Ectodermal cell (in vitro differentiated cells): ENCODE measurements at regions not wholly inside any gene's neighbourhood (a gene's known extent, or its start where the extent isn't known, plus 50 kb on each side); places are given as distances from the start of the nearest gene placed in this dataset.

Experiments used
- H3K27ac ChIP-seq: 2 replicates; pipeline ENCODE4 v1.7.0; 2013; ENCODE audit warnings: mild to moderate bottlenecking, low read depth, low read length; ENCODE audit not compliant: insufficient read depth, poor library complexity, severe bottlenecking
- H3K27me3 ChIP-seq: 2 replicates; pipeline ENCODE4 v1.7.0; 2013; ENCODE audit warnings: mild to moderate bottlenecking, low read length; ENCODE audit not compliant: insufficient read depth, control insufficient read depth, poor library complexity, severe bottlenecking
- H3K36me3 ChIP-seq: one replicate; pipeline ENCODE4 v1.7.0; 2013; ENCODE audit warnings: low read length; ENCODE audit not compliant: control insufficient read depth, insufficient read depth
- H3K4me1 ChIP-seq: one replicate; pipeline ENCODE4 v1.7.0; 2013; ENCODE audit warnings: low read length; ENCODE audit not compliant: control insufficient read depth, insufficient read depth
- H3K4me3 ChIP-seq: 2 replicates; pipeline ENCODE4 v1.7.0; 2013; ENCODE audit warnings: low read depth, low read length, control low read depth; ENCODE audit not compliant: insufficient read depth
- H3K9me3 ChIP-seq: 2 replicates; pipeline ENCODE4 v1.7.0; 2013; ENCODE audit warnings: mild to moderate bottlenecking, low read length, moderate library complexity; ENCODE audit not compliant: control insufficient read depth
- WGBS, 2 experiments: methylation state at CpG; one replicate each; pipeline ENCODE4 v1.1.7; 2013; ENCODE audit warnings: missing lambda C conversion rate in 2 of 2; 5-methylcytosine and 5-hydroxymethylcytosine counted together

DNA sequence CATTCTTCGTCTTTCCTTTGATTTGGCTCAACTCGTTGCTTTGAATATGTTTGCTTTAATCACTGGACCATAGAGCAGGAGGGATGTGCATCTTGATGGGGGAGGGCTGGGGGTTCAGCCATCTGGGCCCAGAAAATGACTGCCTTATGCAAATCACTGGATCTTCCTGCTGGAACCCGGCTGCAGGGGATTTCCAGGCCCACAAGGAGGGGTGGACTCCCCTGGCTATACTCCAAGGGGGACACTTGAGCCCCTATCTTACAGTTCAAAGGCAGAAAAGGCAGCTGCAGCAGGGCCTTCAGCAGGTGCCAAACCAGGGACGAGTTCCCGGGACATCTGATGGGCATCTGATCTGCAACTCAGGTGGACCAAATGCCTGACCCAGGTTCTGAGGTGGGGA, 122.5 kb downstream of the DICER1 start:
- H3K4me1 ChIP-seq: peaks cover 6% of the 10 kb centered on the region
- no peaks in the 10 kb centered on the region for H3K9me3 ChIP-seq
- H3K4me3 ChIP-seq: no peak overlapping the region
- H3K27ac ChIP-seq: no peak overlapping the region
- H3K36me3 ChIP-seq: no peaks in the 10 kb centered on the region
- peaks cover 24% of the 10 kb centered on the region for H3K27me3 ChIP-seq
- WGBS, 2 experiments: 75 to 79% methylated on average over 5 of the region's 5 CpGs

DNA sequence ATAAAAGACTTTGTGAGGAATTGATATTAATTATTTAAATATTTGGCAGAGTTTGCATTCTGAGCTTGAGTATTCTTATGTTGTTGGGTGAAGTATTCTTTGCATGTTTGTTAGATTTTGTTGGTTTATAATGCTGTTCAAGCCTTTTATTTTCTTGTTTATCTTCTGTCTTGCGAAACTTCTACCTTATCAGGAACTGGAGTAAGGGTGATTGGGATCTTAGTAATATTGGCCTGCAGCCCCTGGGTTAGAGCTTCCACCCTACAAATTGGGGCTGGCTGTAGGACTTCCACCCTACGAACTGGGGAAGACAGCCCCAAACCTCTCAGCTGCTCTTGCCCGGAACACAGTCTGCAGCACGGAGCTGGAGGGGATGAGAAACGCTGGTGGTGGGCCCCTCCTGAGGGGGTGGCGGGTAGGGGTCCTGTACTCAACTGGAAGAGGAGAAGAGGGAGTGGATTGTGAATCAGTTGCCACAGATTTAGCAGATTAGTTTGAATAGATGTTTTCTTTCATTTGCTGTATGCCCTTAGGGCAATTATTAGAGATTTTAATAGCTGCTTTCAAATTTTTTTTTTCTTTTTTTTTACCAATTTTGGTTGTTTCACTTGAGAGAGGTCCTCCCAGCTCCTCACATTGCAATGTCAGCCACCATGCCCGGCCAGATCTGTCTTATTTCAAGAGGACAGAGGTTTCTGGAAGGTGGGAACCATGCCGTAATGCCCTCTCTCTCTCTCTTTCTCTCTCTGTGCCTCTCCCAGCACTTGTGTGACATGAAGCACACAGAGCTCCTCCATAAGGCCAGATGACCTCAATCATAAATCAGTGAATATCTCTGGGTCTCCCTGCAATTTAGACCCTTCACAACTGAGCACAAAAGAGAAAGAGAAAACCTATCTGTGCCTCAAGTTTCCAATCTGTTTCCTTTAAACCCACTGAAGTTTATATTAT, 123.4 kb downstream of the DICER1 start:
- H3K4me3 ChIP-seq: no peak overlapping the region
- no peaks in the 10 kb centered on the region for H3K36me3 ChIP-seq
- peaks cover 16% of the 10 kb centered on the region for H3K27me3 ChIP-seq
- H3K9me3 ChIP-seq: no peaks in the 10 kb centered on the region
- 86 to 88% methylated on average over 8 of the region's 8 CpGs for WGBS, 2 experiments
- peaks cover 6% of the 10 kb centered on the region for H3K4me1 ChIP-seq
- no peak overlapping the region for H3K27ac ChIP-seq

DNA sequence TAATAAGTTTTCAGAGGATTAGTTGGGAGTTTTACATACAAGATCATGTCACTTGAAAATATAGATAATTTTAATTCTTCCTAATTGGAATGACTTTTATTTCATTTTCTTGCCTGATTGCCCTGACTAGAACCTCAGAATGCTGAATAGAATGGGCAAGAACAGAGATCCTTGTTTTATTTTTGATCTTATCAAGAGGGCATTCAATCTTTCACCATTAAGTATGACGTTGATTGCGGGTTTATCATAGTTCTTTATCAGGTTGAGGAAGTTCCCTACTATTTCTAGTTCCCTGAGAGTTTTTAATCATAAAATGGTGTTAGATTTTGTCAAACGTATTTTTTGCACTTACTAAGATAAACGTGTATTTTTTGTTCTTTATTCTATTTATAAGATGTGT, 124.3 kb downstream of the DICER1 start:
- Histone ChIP-seq H3K36me3 (no peaks in the 10 kb centered on the region), H3K27me3 (peaks cover 9% of the 10 kb centered on the region), H3K4me3 (no peak overlapping the region), H3K9me3 (no peaks in the 10 kb centered on the region), H3K4me1 (peaks cover 6% of the 10 kb centered on the region), H3K27ac (no peak overlapping the region)
- 97 to 100% methylated on average over 2 to 4 of the region's 4 CpGs for whole genome bisulfite sequencing, 2 experiments

DNA sequence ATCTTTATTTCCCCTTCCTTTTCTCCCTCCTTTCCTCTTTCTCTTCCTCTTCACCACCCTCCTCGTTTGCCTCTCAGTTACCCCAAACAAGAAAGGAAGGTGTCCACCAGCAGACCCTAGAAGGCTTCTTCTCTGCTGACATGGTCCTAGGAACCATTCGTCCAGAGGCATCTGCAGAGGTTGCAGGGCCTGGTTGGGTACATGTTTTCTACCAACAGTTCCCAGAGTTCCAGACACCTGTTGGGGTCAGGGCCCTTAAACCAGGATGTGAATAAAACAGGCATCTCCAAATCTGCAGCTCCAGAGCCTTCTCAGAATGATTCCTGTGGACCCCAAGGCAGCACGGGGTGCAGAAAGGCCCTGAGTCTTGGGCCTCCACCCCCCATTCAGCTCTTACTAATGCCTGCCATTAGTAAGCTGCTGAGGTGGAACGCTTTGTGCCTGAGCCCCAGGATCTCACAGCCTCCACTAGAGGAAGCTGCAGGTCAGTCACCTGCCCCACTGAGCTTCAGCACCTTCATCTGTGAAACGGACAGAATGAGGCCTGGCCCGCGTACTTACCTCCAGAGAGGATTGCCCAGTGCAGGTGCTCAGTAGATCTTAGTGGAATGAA, 130.4 kb downstream of the DICER1 start:
- Histone ChIP-seq H3K4me1 (no peaks in the 10 kb centered on the region), H3K27ac (no peak overlapping the region), H3K9me3 (no peaks in the 10 kb centered on the region), H3K36me3 (no peaks in the 10 kb centered on the region), H3K27me3 (no peaks in the 10 kb centered on the region), H3K4me3 (no peak overlapping the region)
- 92 to 93% methylated on average over 7 of the region's 7 CpGs for WGBS, 2 experiments

DNA sequence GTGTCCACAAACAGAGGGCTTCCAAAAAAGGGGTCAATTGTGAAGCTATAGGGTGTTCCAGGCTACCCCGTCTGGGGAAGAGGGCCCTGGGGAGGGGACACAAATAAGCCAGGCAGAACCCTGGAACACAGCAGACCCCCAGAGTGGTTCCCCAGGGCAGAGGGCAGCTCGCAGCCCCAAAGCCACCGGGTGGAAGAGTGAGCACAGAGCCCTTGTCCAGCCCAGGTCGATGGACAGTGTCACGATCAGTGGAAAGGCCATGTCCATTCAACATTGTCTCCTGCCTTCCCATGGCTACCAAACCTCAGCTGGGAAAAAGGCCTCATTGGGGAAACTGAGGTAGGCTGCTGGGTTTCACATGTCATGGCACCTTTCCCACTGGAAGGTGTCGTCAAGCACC, 131.4 kb downstream of the DICER1 start:
- Histone ChIP-seq H3K4me1 (no peaks in the 10 kb centered on the region), H3K4me3 (no peak overlapping the region), H3K9me3 (no peaks in the 10 kb centered on the region), H3K36me3 (no peaks in the 10 kb centered on the region), H3K27me3 (no peaks in the 10 kb centered on the region), H3K27ac (no peak overlapping the region)
- 93 to 98% methylated on average over 6 of the region's 6 CpGs for WGBS, 2 experiments

DNA sequence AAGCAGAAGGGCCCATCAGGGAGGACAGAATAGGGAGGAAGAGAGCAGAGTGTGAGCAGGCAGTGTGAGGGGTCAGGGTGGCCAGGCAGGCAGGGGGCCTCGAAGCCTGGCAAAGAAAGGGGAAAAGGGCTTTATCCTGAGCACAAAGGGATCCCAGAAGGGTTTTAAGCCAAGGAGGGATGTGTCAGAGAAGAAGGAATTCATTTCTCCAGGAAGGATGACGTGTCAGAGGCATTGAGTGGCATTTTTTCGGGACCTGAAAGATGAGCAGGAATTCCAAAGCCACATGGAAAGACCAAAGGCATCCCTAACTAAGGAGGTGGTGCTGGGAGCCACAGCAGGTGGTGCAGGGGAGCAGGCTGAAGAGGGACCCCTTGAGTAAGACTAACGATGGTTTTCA, 132.1 kb downstream of the DICER1 start:
- H3K9me3 ChIP-seq: no peaks in the 10 kb centered on the region
- H3K4me1 ChIP-seq: no peaks in the 10 kb centered on the region
- no peaks in the 10 kb centered on the region for H3K36me3 ChIP-seq
- no peaks in the 10 kb centered on the region for H3K27me3 ChIP-seq
- H3K27ac ChIP-seq: no peak overlapping the region
- no peak overlapping the region for H3K4me3 ChIP-seq
- WGBS, 2 experiments: 48 to 64% methylated on average over 4 of the region's 4 CpGs

DNA sequence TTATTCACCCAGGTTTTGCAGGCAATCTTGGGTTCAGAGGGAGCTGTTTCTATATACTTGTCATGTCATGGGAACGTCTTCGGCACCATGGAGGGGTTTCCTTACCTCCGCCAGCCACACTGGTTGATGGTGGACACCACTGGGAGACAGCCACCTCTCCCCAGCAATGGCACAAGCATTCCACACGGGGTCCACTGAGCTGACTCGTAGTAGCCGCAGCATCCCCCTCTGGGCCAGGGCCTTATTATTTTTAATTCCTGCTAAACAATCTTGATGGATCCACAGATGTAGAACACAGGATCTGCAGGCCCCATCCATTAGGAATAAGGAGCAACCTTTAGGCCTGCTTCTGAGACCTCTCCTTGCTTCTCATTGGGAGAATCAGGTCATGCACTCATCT, 132.9 kb downstream of the DICER1 start:
- 93 to 94% methylated on average over 6 of the region's 6 CpGs for WGBS, 2 experiments
- H3K27me3 ChIP-seq: no peaks in the 10 kb centered on the region
- no peak overlapping the region for H3K4me3 ChIP-seq
- H3K36me3 ChIP-seq: no peaks in the 10 kb centered on the region
- no peak overlapping the region for H3K27ac ChIP-seq
- H3K9me3 ChIP-seq: no peaks in the 10 kb centered on the region
- no peaks in the 10 kb centered on the region for H3K4me1 ChIP-seq

DNA sequence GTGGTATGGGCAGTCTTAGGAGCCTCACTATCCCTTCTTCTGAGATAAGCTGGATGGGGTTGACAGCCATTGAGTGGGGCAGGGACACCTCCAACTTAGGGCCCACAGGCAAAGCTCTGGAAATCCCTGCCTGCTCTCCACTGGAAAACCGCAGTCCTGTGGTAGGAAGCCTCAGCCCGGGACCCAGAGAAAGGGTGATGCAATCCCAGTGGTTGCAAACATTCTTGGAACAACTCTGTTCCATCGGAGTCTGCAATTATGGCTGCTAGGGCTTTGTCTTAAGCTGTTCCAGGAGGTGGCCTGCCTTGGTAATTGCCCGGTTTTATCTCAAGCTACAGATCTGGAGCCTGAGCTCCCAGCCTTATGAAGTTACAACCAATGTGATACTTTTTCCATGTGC, 133.4 kb downstream of the DICER1 start:
- 95 to 96% methylated on average over 4 of the region's 4 CpGs for WGBS, 2 experiments
- no peaks in the 10 kb centered on the region for H3K9me3 ChIP-seq
- no peaks in the 10 kb centered on the region for H3K36me3 ChIP-seq
- no peak overlapping the region for H3K27ac ChIP-seq
- no peak overlapping the region for H3K4me3 ChIP-seq
- no peaks in the 10 kb centered on the region for H3K4me1 ChIP-seq
- no peaks in the 10 kb centered on the region for H3K27me3 ChIP-seq

DNA sequence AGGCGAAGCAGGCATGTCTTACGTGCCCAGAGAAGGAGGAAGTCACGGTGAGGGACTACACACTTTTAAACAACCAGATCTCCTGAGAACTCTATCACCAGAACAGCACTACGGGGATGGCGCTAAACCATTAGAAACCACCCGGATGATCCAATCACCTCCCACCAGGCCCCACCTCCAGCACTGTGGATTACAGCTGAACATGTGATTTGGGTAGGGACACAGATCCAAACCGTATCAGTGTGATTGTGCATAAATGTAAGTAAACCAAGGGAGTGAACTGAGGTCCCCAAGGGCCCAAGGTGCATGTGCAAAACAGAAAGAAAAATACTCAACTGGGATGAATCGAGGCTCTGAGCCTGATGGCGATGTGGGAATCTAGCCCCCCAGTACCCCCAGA, 134.2 kb downstream of the DICER1 start:
- no peak overlapping the region for H3K27ac ChIP-seq
- no peak overlapping the region for H3K4me3 ChIP-seq
- WGBS, 2 experiments: 91 to 95% methylated on average over 9 of the region's 9 CpGs
- no peaks in the 10 kb centered on the region for H3K27me3 ChIP-seq
- H3K9me3 ChIP-seq: no peaks in the 10 kb centered on the region
- no peaks in the 10 kb centered on the region for H3K4me1 ChIP-seq
- no peaks in the 10 kb centered on the region for H3K36me3 ChIP-seq

DNA sequence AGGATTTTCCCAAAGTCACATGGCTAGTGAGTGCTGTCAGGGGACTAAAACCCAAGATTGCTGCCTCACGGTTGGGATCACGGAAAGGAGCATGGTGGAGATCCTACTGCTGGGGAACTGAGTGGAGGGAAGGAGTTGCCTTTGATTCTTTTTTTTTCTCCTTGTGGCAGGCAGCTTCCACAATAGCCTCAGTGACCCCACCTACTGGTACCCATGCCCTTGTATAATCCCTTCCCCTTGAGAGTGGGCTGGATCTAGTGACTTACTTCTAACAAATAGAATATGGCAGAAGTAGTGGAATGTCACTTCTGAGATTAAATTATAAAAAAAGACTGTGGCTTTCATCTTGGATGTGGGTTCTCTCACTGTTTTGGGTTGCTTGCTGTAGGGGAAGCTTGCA, 135.7 kb downstream of the DICER1 start:
- Histone ChIP-seq H3K27me3 (no peaks in the 10 kb centered on the region), H3K36me3 (no peaks in the 10 kb centered on the region), H3K27ac (no peak overlapping the region), H3K4me3 (no peak overlapping the region), H3K9me3 (no peaks in the 10 kb centered on the region), H3K4me1 (no peaks in the 10 kb centered on the region)
- WGBS, 2 experiments: 59 to 89% methylated on average over 2 of the region's 2 CpGs
